ENCODE measurements at regions not wholly inside any gene's neighbourhood (a gene's known extent, or its start where the extent isn't known, plus 50 kb on each side); places are given as distances from the start of the nearest gene placed in this dataset.
A peak's percentile ranks its signal among the peaks of the same experiment; 100 is the strongest.

- H4K20me1 ChIP-seq (ENCODE audit: insufficient read depth), result no peaks in the 10 kb centered on the region
- H2AFZ ChIP-seq (ENCODE audit: low read depth, low read length, poor library complexity, severe bottlenecking), result no peak overlapping the region
- H3K27me3 ChIP-seq (ENCODE audit: insufficient read depth, low read length), result no peaks in the 10 kb centered on the region
- DNase-seq (ENCODE audit: low read depth, low spot score) (no peak), ATAC-seq (no peak)
- ChIA-PET POLR2A (no interaction called here), RAD21 (ENCODE audit: low non-redundant PET in 1 of 2, low total read pairs in 2 of 2, uncharacterized antibody in 2 of 2, unreplicated experiment in 2 of 2) (no interaction called here), CTCF (no interaction called here)
- no peaks in the 10 kb centered on the region for H3K36me3 ChIP-seq (ENCODE audit: control insufficient read depth in 1 of 2, insufficient read depth in 2 of 2, low read length in 2 of 2)
- BruUV-seq (replicated peaks), result no TSS peak
- H3K9ac ChIP-seq (ENCODE audit: low read length), result no peak overlapping the region
- TF ChIP-seq POLR2AphosphoS5 (IDR thresholded peaks at IDR 0.05; ENCODE audit: low read depth, low read length), result no peak
- no peak for TF ChIP-seq YY1 (IDR thresholded peaks at IDR 0.05; ENCODE audit: extremely low read depth, insufficient replicate concordance, low read depth, low read length)
- TF ChIP-seq SP1 (IDR thresholded peaks at IDR 0.05; ENCODE audit: low read depth), result no peak
- TF ChIP-seq FOSL1 (IDR thresholded peaks at IDR 0.05; ENCODE audit: low read depth), result no peak
- TF ChIP-seq EZH2 (IDR thresholded peaks at IDR 0.05), result no peak
- TF ChIP-seq TCF7L2 (IDR thresholded peaks at IDR 0.05; ENCODE audit: borderline replicate concordance, extremely low read depth, insufficient read depth, insufficient read length), result no peak
- H3K4me3 ChIP-seq (replicated peaks in 1 of 2; ENCODE audit: low read depth in 1 of 2, low read length in 2 of 2), result no peak overlapping the region
- no peaks in the 10 kb centered on the region for H3K79me2 ChIP-seq (ENCODE audit: insufficient read depth, low read length)
- H3K4me1 ChIP-seq (ENCODE audit: control insufficient read depth in 1 of 2, insufficient read depth in 2 of 2, low read length in 2 of 2), result peaks cover 2 to 11% of the 10 kb centered on the region in 2 experiments; a peak in 3 of 4 replicates
- H3K9me3 ChIP-seq (ENCODE audit: control insufficient read depth in 1 of 2, insufficient read depth in 1 of 2, low read depth in 1 of 2, low read length in 2 of 2), result no peaks in the 10 kb centered on the region
- H3K9me2 ChIP-seq (ENCODE audit: insufficient read depth), result no peaks in the 10 kb centered on the region
- H3K27ac ChIP-seq (ENCODE audit: low read depth, low read length), result no peak overlapping the region
- H3K4me2 ChIP-seq (ENCODE audit: low read length), result no peak overlapping the region
- intact Hi-C loops (cut with micrococcal nuclease), result no loop called here
These were observed 151.5 kb downstream of the CHIC2 start for GRCh38 chr4:53912766-53913497.

DNA sequence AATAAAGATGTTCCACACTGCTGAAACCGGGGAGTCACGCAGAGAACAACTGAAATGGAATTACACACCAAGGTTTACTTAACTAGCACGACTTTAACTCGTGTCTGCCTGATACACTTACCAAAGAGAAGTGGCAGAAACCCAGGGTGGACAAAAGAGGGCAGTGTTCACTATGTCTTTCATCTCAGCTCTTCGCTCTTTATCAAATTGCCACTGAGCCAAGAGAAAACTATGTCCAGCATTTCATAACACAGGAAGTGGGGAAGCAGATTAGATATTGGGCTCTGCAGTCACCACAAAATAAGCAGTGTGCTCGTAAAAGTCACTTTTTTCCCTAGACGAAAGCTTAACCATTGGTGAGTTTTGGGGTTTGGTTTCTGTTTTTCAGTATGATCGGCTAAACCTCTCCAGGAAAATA is 155.7 kb downstream of the CHIC2 start:
- H3K4me2 ChIP-seq (ENCODE audit: low read length), result peak overlapping the region; percentile 62

More for the DNA sequence above, 155.7 kb downstream of the CHIC2 start:
- no peaks in the 10 kb centered on the region for H3K79me2 ChIP-seq (ENCODE audit: insufficient read depth, low read length)
- H4K20me1 ChIP-seq (ENCODE audit: insufficient read depth), result no peaks in the 10 kb centered on the region
- TF ChIP-seq TCF7L2 (IDR thresholded peaks at IDR 0.05; ENCODE audit: borderline replicate concordance, extremely low read depth, insufficient read depth, insufficient read length), result peak; percentile 52
- TF ChIP-seq, protein P1, sequence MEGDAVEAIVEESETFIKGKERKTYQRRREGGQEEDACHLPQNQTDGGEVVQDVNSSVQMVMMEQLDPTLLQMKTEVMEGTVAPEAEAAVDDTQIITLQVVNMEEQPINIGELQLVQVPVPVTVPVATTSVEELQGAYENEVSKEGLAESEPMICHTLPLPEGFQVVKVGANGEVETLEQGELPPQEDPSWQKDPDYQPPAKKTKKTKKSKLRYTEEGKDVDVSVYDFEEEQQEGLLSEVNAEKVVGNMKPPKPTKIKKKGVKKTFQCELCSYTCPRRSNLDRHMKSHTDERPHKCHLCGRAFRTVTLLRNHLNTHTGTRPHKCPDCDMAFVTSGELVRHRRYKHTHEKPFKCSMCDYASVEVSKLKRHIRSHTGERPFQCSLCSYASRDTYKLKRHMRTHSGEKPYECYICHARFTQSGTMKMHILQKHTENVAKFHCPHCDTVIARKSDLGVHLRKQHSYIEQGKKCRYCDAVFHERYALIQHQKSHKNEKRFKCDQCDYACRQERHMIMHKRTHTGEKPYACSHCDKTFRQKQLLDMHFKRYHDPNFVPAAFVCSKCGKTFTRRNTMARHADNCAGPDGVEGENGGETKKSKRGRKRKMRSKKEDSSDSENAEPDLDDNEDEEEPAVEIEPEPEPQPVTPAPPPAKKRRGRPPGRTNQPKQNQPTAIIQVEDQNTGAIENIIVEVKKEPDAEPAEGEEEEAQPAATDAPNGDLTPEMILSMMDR (IDR thresholded peaks at IDR 0.05 in 2 of 3, conservative IDR thresholded peaks at IDR 0.05 in 1 of 3; ENCODE audit: borderline replicate concordance in 1 of 3, insufficient read depth in 1 of 3, low read depth in 2 of 3, low read length in 2 of 3), result peak; percentile 73 to 84 (median 83)
- TF ChIP-seq POLR2AphosphoS5 (IDR thresholded peaks at IDR 0.05; ENCODE audit: low read depth, low read length), result no peak
- peak; percentile 87 for TF ChIP-seq RAD21 (IDR thresholded peaks at IDR 0.05; ENCODE audit: low read depth)
- 0 out of 2 replicates have a peak, but pooled peaks have one; percentile 24 for TF ChIP-seq ELF1 (IDR thresholded peaks at IDR 0.05; ENCODE audit: borderline replicate concordance, low read depth)
- TF ChIP-seq EGR1 (IDR thresholded peaks at IDR 0.05; ENCODE audit: low read depth), result no peak
- TF ChIP-seq CEBPB (IDR thresholded peaks at IDR 0.05; ENCODE audit: low read depth), result peak; percentile 67
- TF ChIP-seq ZNF274 (IDR thresholded peaks at IDR 0.05; ENCODE audit: low read depth, low read length), result no peak
- no peak for TF ChIP-seq EZH2 (IDR thresholded peaks at IDR 0.05)
- no peak for TF ChIP-seq SP1 (IDR thresholded peaks at IDR 0.05; ENCODE audit: low read depth)
- TF ChIP-seq POLR2A (IDR thresholded peaks at IDR 0.05; ENCODE audit: borderline replicate concordance, extremely low read depth, insufficient read depth, insufficient read length), result no peak
- TF ChIP-seq, protein P2, sequence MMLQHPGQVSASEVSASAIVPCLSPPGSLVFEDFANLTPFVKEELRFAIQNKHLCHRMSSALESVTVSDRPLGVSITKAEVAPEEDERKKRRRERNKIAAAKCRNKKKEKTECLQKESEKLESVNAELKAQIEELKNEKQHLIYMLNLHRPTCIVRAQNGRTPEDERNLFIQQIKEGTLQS (IDR thresholded peaks at IDR 0.05), result no peak
- H3K4me3 ChIP-seq (replicated peaks in 1 of 2; ENCODE audit: low read depth in 1 of 2, low read length in 2 of 2), result peak overlapping the region; percentile 6 to 13; a peak in 2 of 4 replicates
- H3K9ac ChIP-seq (ENCODE audit: low read length), result no peak overlapping the region
- BruUV-seq (replicated peaks), result no TSS peak
- H3K27ac ChIP-seq (ENCODE audit: low read depth, low read length), result no peak overlapping the region
- H3K36me3 ChIP-seq (ENCODE audit: control insufficient read depth in 1 of 2, insufficient read depth in 2 of 2, low read length in 2 of 2), result no peaks in the 10 kb centered on the region
- ATAC-seq (peak; percentile 93), DNase-seq (ENCODE audit: low read depth, low spot score) (peak; percentile 62)
- H3K9me3 ChIP-seq (ENCODE audit: control insufficient read depth in 1 of 2, insufficient read depth in 1 of 2, low read depth in 1 of 2, low read length in 2 of 2), result no peaks in the 10 kb centered on the region
- intact Hi-C loops (cut with micrococcal nuclease), result loop anchor here (1.0 to 5.0 kb wide), 5 partner anchors 310 to 891 kb away; no protein-coding TSS in a partner anchor
- no peaks in the 10 kb centered on the region for H3K9me2 ChIP-seq (ENCODE audit: insufficient read depth)
- POLR2A ChIA-PET, result no interaction called here
- H2AFZ ChIP-seq (ENCODE audit: low read depth, low read length, poor library complexity, severe bottlenecking), result peak overlapping the region; percentile 80
- H3K27me3 ChIP-seq (ENCODE audit: insufficient read depth, low read length), result peaks cover 11% of the 10 kb centered on the region; the same call in 1 of the 2 replicates
- peaks cover 2 to 7% of the 10 kb centered on the region in 2 experiments; a peak in 3 of 4 replicates for H3K4me1 ChIP-seq (ENCODE audit: control insufficient read depth in 1 of 2, insufficient read depth in 2 of 2, low read length in 2 of 2)
- RAD21 ChIA-PET (ENCODE audit: low non-redundant PET in 1 of 2, low total read pairs in 2 of 2, uncharacterized antibody in 2 of 2, unreplicated experiment in 2 of 2), result interaction anchor here (0.8 to 1.8 kb wide), 4 partner anchors 239 to 325 kb away, joined by 3 to 4 read pairs (median 4); no protein-coding TSS in a partner anchor
- CTCF ChIA-PET, result interaction anchor here (1.0 to 4.6 kb wide), 10 partner anchors 12 to 324 kb away, joined by 3 to 34 read pairs (median 4); partner anchors contain the start of gene PDGFRA

Measured in HCT116 (cell line).